Heart left ventricle (tissue), 16 donors: ENCODE measurements at regions not wholly inside any gene's neighbourhood (a gene's known extent, or its start where the extent isn't known, plus 50 kb on each side); places are given as distances from the start of the nearest gene placed in this dataset.
"Not testable (repeated sequence)": the region's sequence is repeated elsewhere in the genome, so short reads cannot be mapped to it uniquely, and the experiment has no call there.

Source experiments
- ATAC-seq, 4 donors: fragments of 200-7000 bp; cut with Tn5 transposase; one replicate each; pipeline ENCODE4 v1.9.1; 2020 to 2022; ENCODE audit warnings: moderate library complexity in 4 of 4, mild to moderate bottlenecking in 3 of 4, moderate number of reproducible peaks in 1 of 4
- DNase-seq, 5 donors: peaks; one replicate each; pipeline ENCODE4 v3.0.0-alpha.2; 2020
- H3K27ac ChIP-seq, 12 donors: fragments of 200-600 bp; sonication (generic) in 4 of 12; one replicate each; pipeline versions ENCODE4 v1.5.0 to v1.8.0; 2016 to 2022; ENCODE audit warnings: mild to moderate bottlenecking in 2 of 12
- H3K27me3 ChIP-seq, 9 donors: fragments of 200-600 bp; sonication (generic) in 2 of 9; one replicate each; pipeline versions ENCODE4 v1.5.1 to v1.8.0; 2016 to 2022; ENCODE audit warnings: mild to moderate bottlenecking in 3 of 9
- H3K36me3 ChIP-seq, 9 donors: fragments of 200-600 bp; sonication (generic) in 2 of 9; one replicate each; pipeline versions ENCODE4 v1.5.0 to v1.8.0; 2018 to 2022; ENCODE audit warnings: mild to moderate bottlenecking in 2 of 9
- H3K4me1 ChIP-seq, 12 donors: fragments of 200-600 bp; sonication (generic) in 4 of 12; one replicate each; pipeline versions ENCODE4 v1.5.0 to v1.8.0; 2016 to 2022; ENCODE audit warnings: mild to moderate bottlenecking in 3 of 12
- H3K4me3 ChIP-seq, 12 donors: fragments of 200-600 bp; sonication (generic) in 4 of 12; one replicate each; pipeline versions ENCODE4 v1.5.0 to v1.8.0; 2017 to 2022; ENCODE audit warnings: mild to moderate bottlenecking in 9 of 12, moderate library complexity in 4 of 12
- H3K9me3 ChIP-seq, 12 donors: fragments of 200-600 bp; sonication (generic) in 4 of 12; one replicate each; pipeline versions ENCODE4 v1.5.0 to v1.8.0; 2016 to 2022; ENCODE audit warnings: mild to moderate bottlenecking in 1 of 12
- CTCF ChIP-seq, 12 donors: fragments of 200-600 bp; sonication (generic) in 4 of 12; IDR thresholded peaks; one replicate each; pipeline versions ENCODE4 v1.5.0 to v1.8.0; 2018 to 2022; ENCODE audit warnings: antibody characterized with exemption in 12 of 12, mild to moderate bottlenecking in 5 of 12
- POLR2A ChIP-seq, 2 donors: fragments of 450-650 bp; IDR thresholded peaks; one replicate each; pipeline ENCODE4 v1.6.1; 2017; ENCODE audit warnings: antibody characterized with exemption in 2 of 2, mild to moderate bottlenecking in 2 of 2, moderate library complexity in 2 of 2
- WGBS, 4 donors: extraction: QIAGEN DNeasy Blood & Tissue Kit in 2 of 4; methylation state at CpG; one replicate each; pipeline versions ENCODE4 v1.1.5 to v1.1.7; 2013 to 2018; 5-methylcytosine and 5-hydroxymethylcytosine counted together
- intact Hi-C, 10 donors: fragments of 100-400 bp; cut with DNase I; formaldehyde crosslinking; loops; one replicate each; pipeline versions ENCODE4 v1.11.1 to v1.14.2; 2022
- donor health status: ischemic (EF 13 %, LVEDD 7.1; RV severe dilation, severe dysfunction).
- donor health status: healthy with polysubstance abuse.
- donor health status: DM: no; HTN: yes; CAD: no.
- donor health status: DM: no; HTN: no; CAD: no.
- donor health status: ischemic (EF 25% LVEDD 6.9; RV normal size, moderate dysfunction).
- donor health status: ischemic (EF 25% LVEDD 5.7; RV mildly dilated, moderate dysfunction).
- donor health status: healthy.
- donor health status: DM: yes; HTN: yes; CAD: no.
- donor health status: ischemic (EF 35%, LVEDD 5.7; RV mildly dilated, moderate dysfunction).
- donor health status: nonischemic (EF 11% LVEDD 7.7; RV severe dilation, severe dysfunction).
- donor health status: DM: yes; HTN: yes; CAD: no.
- donor health status: PGD.
- donor health status: ischemic (EF 29% LVEDD 5.4; RV normal size, mild dysfunction).
- donor health status: nonischemic (EF 23%, LVEDD 6.1; RV moderate dilation, normal function).

- 57 to 70% (median 62%) methylated on average over 1 of the region's 1 CpG for WGBS, 4 donors
Observed at GRCh38 chr5:23103566-23103965, 250.4 kb upstream of the CDH12 start.

GRCh38 chr5:23095418-23095817, 242.3 kb upstream of the CDH12 start:
- H3K9me3 ChIP-seq, H3K27me3 ChIP-seq, intact Hi-C loops, H3K36me3 ChIP-seq, H3K4me1 ChIP-seq, DNase-seq, H3K27ac ChIP-seq, H3K4me3 ChIP-seq, ATAC-seq: not testable (repeated sequence)
- WGBS, 4 donors = 87 to 93% (median 90%) methylated on average over 7 of the region's 7 CpGs

More at GRCh38 chr5:23103566-23103965, 250.4 kb upstream of the CDH12 start:
- Histone ChIP-seq H3K27ac (no peak overlapping the region), H3K4me3 (no peak overlapping the region), H3K4me1 (no peaks in the 10 kb centered on the region), H3K36me3 (no peaks in the 10 kb centered on the region), H3K9me3 (peaks cover 0 to 9% (median 0%) of the 10 kb centered on the region in 12 donors), H3K27me3 (no peaks in the 10 kb centered on the region)
- ATAC-seq (no peak), DNase-seq (no peak)
- intact Hi-C loops = no loop called here
- no peak for TF ChIP-seq POLR2A (IDR thresholded peaks at IDR 0.05)
- TF ChIP-seq CTCF (IDR thresholded peaks at IDR 0.05) = no peak

GRCh38 chr5:23089286-23089685, 236.1 kb upstream of the CDH12 start:
- TF ChIP-seq POLR2A (IDR thresholded peaks at IDR 0.05) (no peak), CTCF (IDR thresholded peaks at IDR 0.05) (no peak)
- DNase-seq (no peak), ATAC-seq (no peak)
- no peaks in the 10 kb centered on the region for H3K27me3 ChIP-seq
- WGBS, 4 donors = 83 to 90% (median 89%) methylated on average over 6 of the region's 6 CpGs
- no peak overlapping the region for H3K27ac ChIP-seq
- no peaks in the 10 kb centered on the region for H3K9me3 ChIP-seq
- no peak overlapping the region for H3K4me3 ChIP-seq
- intact Hi-C loops = no loop called here
- H3K4me1 ChIP-seq = no peaks in the 10 kb centered on the region
- no peaks in the 10 kb centered on the region for H3K36me3 ChIP-seq

- no peak overlapping the region for H3K4me3 ChIP-seq
- H3K36me3 ChIP-seq = no peaks in the 10 kb centered on the region
- TF ChIP-seq POLR2A (IDR thresholded peaks at IDR 0.05) (no peak), CTCF (IDR thresholded peaks at IDR 0.05) (no peak)
- WGBS, 4 donors = 49 to 62% (median 53%) methylated on average over 3 of the region's 3 CpGs
- H3K9me3 ChIP-seq = no peaks in the 10 kb centered on the region
- H3K4me1 ChIP-seq = no peaks in the 10 kb centered on the region
- intact Hi-C loops = no loop called here
- no peak for ATAC-seq
- no peak for DNase-seq
- H3K27me3 ChIP-seq = no peaks in the 10 kb centered on the region
- H3K27ac ChIP-seq = no peak overlapping the region
Observed at GRCh38 chr5:23084815-23085214, 231.7 kb upstream of the CDH12 start.

- peaks cover 0 to 6% (median 0%) of the 10 kb centered on the region in 12 donors for H3K9me3 ChIP-seq
- DNase-seq (no peak), ATAC-seq (no peak)
- H3K4me3 ChIP-seq = no peak overlapping the region
- TF ChIP-seq CTCF (IDR thresholded peaks at IDR 0.05) (no peak), POLR2A (IDR thresholded peaks at IDR 0.05) (no peak)
- WGBS, 4 donors = 76 to 85% (median 82%) methylated on average over 2 of the region's 2 CpGs
- no peak overlapping the region for H3K27ac ChIP-seq
- no peaks in the 10 kb centered on the region for H3K27me3 ChIP-seq
- intact Hi-C loops = no loop called here
- no peaks in the 10 kb centered on the region for H3K36me3 ChIP-seq
- no peaks in the 10 kb centered on the region for H3K4me1 ChIP-seq
Observed at GRCh38 chr5:23072179-23072578, 219.0 kb upstream of the CDH12 start.
